ENCODE measurements at regions not wholly inside any gene's neighbourhood (a gene's known extent, or its start where the extent isn't known, plus 50 kb on each side); places are given as distances from the start of the nearest gene placed in this dataset.

- DNase-seq (ENCODE audit: low read depth) = no peak
- no peak overlapping the region for H3K4me3 ChIP-seq (ENCODE audit: low read depth, low read length)
These were observed 54.6 kb upstream of the PARM1 start for GRCh38 chr4:74878323-74878722.

- no peak for DNase-seq (ENCODE audit: low read depth)
- no peak overlapping the region for H3K4me3 ChIP-seq (ENCODE audit: low read depth, low read length)
These were observed 57.5 kb upstream of the PARM1 start for GRCh38 chr4:74875451-74875850.

GRCh38 chr4:74874753-74875367 is 58.1 kb upstream of the PARM1 start:
- DNase-seq (ENCODE audit: low read depth) = peak; percentile 51
- H3K4me3 ChIP-seq (ENCODE audit: low read depth, low read length) = no peak overlapping the region

GRCh38 chr4:74873545-74874301 is 59.2 kb upstream of the PARM1 start:
- no peak for DNase-seq (ENCODE audit: low read depth)
- no peak overlapping the region for H3K4me3 ChIP-seq (ENCODE audit: low read depth, low read length)

GRCh38 chr4:74858921-74859562 is 64.7 kb upstream of the BTC start:
- DNase-seq (ENCODE audit: low read depth) = no peak
- no peak overlapping the region for H3K4me3 ChIP-seq (ENCODE audit: low read depth, low read length)

- H3K4me3 ChIP-seq (ENCODE audit: low read depth, low read length) = no peak overlapping the region
- no peak for DNase-seq (ENCODE audit: low read depth)
These were observed 61.6 kb upstream of the BTC start for GRCh38 chr4:74855879-74856278.

GRCh38 chr4:74848774-74849173 is 54.5 kb upstream of the BTC start:
- no peak overlapping the region for H3K4me3 ChIP-seq (ENCODE audit: low read depth, low read length)
- DNase-seq (ENCODE audit: low read depth) = no peak

GRCh38 chr4:74845834-74846233 is 51.5 kb upstream of the BTC start:
- DNase-seq (ENCODE audit: low read depth) = no peak
- no peak overlapping the region for H3K4me3 ChIP-seq (ENCODE audit: low read depth, low read length)
